ENCODE measurements at regions not wholly inside any gene's neighbourhood (a gene's known extent, or its start where the extent isn't known, plus 50 kb on each side); places are given as distances from the start of the nearest gene placed in this dataset.

DNA sequence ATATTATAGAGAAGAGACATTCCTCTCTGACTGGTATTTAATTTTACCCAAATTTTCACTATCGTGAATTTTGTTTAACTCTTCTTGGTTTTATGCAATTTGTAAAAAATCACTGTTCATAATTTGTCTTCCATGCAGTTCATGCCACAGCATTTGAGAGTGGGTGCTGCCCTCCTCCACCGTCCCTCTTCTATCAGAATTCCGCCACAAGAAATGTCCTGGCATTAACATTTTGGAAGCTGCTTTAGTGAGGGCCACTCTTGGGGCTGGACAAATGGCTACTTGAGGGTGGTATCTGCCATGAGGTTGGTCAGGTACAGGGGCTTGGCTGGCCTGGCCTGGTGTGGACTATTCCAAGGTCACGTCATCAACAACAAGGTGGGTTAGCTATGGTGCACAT, 68.3 kb upstream of the CLDN5 start:
- H3K36me3 ChIP-seq (ENCODE audit: control insufficient read depth, insufficient read depth, low read length) = no peaks in the 10 kb centered on the region
- POLR2A ChIA-PET = interaction anchor here (0.6 to 2.3 kb wide), 11 partner anchors 8 to 294 kb away, joined by 3 to 9 read pairs (median 5); no protein-coding TSS in a partner anchor
- ATAC-seq = no peak
- no peak overlapping the region for H2AFZ ChIP-seq (ENCODE audit: low read depth, low read length)
- H3K9ac ChIP-seq (ENCODE audit: insufficient read depth in 1 of 2, low read depth in 2 of 2, low read length in 2 of 2) = no peak overlapping the region
- H3K27ac ChIP-seq (ENCODE audit: extremely low read depth, low read depth, low read length) = no peak overlapping the region
- no peaks in the 10 kb centered on the region for H3K9me1 ChIP-seq (ENCODE audit: control insufficient read depth, insufficient read depth, low read length)
- peaks cover 71 to 73% of the 10 kb centered on the region in 2 experiments for H3K27me3 ChIP-seq (ENCODE audit: control insufficient read depth in 2 of 2, insufficient read depth in 2 of 2, low read length in 2 of 2)
- no TSS peak for BruUV-seq (replicated peaks)
- FAIRE-seq = no peak
- peaks cover 19% of the 10 kb centered on the region; the same call in 1 of the 2 replicates for H4K20me1 ChIP-seq (replicated peaks; ENCODE audit: control insufficient read depth, insufficient read depth, low read length)
- WGBS (ENCODE audit: insufficient coverage, low coverage, missing lambda C conversion rate) = 3% methylated on average over 4 of the region's 4 CpGs
- no peak overlapping the region for H3K4me3 ChIP-seq
- H3K4me2 ChIP-seq (ENCODE audit: insufficient read depth, low read length) = no peak overlapping the region
- no peaks in the 10 kb centered on the region for H3K79me2 ChIP-seq (ENCODE audit: control insufficient read depth, insufficient read depth, low read length)
- DNase-seq (ENCODE audit: extremely low read depth in 1 of 4, low spot score in 3 of 4) = peak in 2 of 4 experiments; percentile 13 to 21
- no peaks in the 10 kb centered on the region for H3K9me3 ChIP-seq (replicated peaks; ENCODE audit: control insufficient read depth, insufficient read depth, low read depth, low read length)
- in situ Hi-C loops (cut with MboI) (no loop called here), intact Hi-C loops (cut with micrococcal nuclease) (no loop called here)
- 0 out of 2 replicates have a peak, but pooled peaks have one; percentile 66 for TF ChIP-seq ZNF282 (CRISPR knock-in tag; IDR thresholded peaks at IDR 0.05)
- peak; percentile 46 for TF ChIP-seq CBX2 (IDR thresholded peaks at IDR 0.05; ENCODE audit: insufficient read depth, low read length, poor library complexity, severe bottlenecking)
- TF ChIP-seq, protein P1, sequence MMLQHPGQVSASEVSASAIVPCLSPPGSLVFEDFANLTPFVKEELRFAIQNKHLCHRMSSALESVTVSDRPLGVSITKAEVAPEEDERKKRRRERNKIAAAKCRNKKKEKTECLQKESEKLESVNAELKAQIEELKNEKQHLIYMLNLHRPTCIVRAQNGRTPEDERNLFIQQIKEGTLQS (IDR thresholded peaks at IDR 0.05) = no peak
- TF ChIP-seq, protein P1 (CRISPR knock-in tag; conservative IDR thresholded peaks at IDR 0.05) = 0 out of 2 replicates have a peak, but pooled peaks have one; percentile 20
- TF ChIP-seq NR3C1 (CRISPR knock-in tag; IDR thresholded peaks at IDR 0.05) = 0 out of 2 replicates have a peak, but pooled peaks have one; percentile 70
- TF ChIP-seq, protein P2, sequence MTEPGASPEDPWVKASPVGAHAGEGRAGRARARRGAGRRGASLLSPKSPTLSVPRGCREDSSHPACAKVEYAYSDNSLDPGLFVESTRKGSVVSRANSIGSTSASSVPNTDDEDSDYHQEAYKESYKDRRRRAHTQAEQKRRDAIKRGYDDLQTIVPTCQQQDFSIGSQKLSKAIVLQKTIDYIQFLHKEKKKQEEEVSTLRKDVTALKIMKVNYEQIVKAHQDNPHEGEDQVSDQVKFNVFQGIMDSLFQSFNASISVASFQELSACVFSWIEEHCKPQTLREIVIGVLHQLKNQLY (CRISPR knock-in tag; conservative IDR thresholded peaks at IDR 0.05) = 0 out of 4 replicates have a peak, but pooled peaks of 1 of the 2 experiments have one; percentile 21
- TF ChIP-seq, protein P3, sequence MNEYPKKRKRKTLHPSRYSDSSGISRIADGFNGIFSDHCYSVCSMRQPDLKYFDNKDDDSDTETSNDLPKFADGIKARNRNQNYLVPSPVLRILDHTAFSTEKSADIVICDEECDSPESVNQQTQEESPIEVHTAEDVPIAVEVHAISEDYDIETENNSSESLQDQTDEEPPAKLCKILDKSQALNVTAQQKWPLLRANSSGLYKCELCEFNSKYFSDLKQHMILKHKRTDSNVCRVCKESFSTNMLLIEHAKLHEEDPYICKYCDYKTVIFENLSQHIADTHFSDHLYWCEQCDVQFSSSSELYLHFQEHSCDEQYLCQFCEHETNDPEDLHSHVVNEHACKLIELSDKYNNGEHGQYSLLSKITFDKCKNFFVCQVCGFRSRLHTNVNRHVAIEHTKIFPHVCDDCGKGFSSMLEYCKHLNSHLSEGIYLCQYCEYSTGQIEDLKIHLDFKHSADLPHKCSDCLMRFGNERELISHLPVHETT (CRISPR knock-in tag; conservative IDR thresholded peaks at IDR 0.05 in 1 of 2, IDR thresholded peaks at IDR 0.05 in 1 of 2) = no peak
- no peak for TF ChIP-seq JUN (IDR thresholded peaks at IDR 0.05; ENCODE audit: borderline replicate concordance, low read depth, low read length)
- TF ChIP-seq JUN (CRISPR knock-in tag; IDR thresholded peaks at IDR 0.05; ENCODE audit: borderline replicate concordance) = 0 out of 2 replicates have a peak, but pooled peaks have one; percentile 15
- TF ChIP-seq IRF2 (CRISPR knock-in tag; IDR thresholded peaks at IDR 0.05) = peak; percentile 6; the same call in 1 of the 2 replicates
- no peak for TF ChIP-seq HLTF (IDR thresholded peaks at IDR 0.05)
- 0 out of 2 replicates have a peak, but pooled peaks have one; percentile 11 for TF ChIP-seq ZNF217 (CRISPR knock-in tag; IDR thresholded peaks at IDR 0.05)
- H3K4me1 ChIP-seq (replicated peaks in 1 of 2; ENCODE audit: control insufficient read depth in 2 of 2, insufficient read depth in 2 of 2, low read length in 2 of 2) = peaks cover 0 to 6% of the 10 kb centered on the region in 2 experiments; a peak in 1 of 5 replicates
- CTCF ChIA-PET (ENCODE audit: low intra/inter-chr PET ratio) = no interaction called here
